ENCODE measurements at regions not wholly inside any gene's neighbourhood (a gene's known extent, or its start where the extent isn't known, plus 50 kb on each side); places are given as distances from the start of the nearest gene placed in this dataset.

DNA sequence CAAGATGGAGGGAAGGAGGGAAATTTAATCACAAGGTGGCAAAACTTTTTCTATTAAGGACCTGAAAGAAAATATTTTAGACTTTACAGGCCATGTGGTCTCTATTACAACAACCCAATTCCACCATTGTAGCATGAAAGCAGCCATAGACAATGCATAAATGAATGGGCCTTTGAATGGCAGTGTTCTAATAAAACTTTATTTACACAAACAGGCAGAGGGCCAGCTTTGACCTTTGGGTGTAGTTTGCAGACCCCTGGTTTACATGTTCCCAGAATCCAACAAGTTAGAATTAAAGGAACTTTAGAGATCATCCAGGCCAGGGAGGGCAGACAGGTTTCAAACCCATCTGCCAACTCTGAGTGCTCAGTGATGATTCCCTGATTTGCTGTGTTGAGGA, 95.2 kb downstream of the BANF2 start:
- TF ChIP-seq, protein P1, sequence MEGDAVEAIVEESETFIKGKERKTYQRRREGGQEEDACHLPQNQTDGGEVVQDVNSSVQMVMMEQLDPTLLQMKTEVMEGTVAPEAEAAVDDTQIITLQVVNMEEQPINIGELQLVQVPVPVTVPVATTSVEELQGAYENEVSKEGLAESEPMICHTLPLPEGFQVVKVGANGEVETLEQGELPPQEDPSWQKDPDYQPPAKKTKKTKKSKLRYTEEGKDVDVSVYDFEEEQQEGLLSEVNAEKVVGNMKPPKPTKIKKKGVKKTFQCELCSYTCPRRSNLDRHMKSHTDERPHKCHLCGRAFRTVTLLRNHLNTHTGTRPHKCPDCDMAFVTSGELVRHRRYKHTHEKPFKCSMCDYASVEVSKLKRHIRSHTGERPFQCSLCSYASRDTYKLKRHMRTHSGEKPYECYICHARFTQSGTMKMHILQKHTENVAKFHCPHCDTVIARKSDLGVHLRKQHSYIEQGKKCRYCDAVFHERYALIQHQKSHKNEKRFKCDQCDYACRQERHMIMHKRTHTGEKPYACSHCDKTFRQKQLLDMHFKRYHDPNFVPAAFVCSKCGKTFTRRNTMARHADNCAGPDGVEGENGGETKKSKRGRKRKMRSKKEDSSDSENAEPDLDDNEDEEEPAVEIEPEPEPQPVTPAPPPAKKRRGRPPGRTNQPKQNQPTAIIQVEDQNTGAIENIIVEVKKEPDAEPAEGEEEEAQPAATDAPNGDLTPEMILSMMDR (IDR thresholded peaks at IDR 0.05) = no peak
- no peak for TF ChIP-seq POLR2AphosphoS5 (IDR thresholded peaks at IDR 0.05)
- TF ChIP-seq POLR2A (IDR thresholded peaks at IDR 0.05) = no peak
- no peak for TF ChIP-seq EP300 (IDR thresholded peaks at IDR 0.05)

All from stomach (tissue), 4 donors.